22Rv1 (cell line): ENCODE measurements at regions not wholly inside any gene's neighbourhood (a gene's known extent, or its start where the extent isn't known, plus 50 kb on each side); places are given as distances from the start of the nearest gene placed in this dataset.

Source experiments
- ZFX ChIP-seq: fragments of 450-650 bp; IDR thresholded peaks from 2 replicates; pipeline ENCODE4 v1.6.1; 2017; ENCODE audit warnings: antibody characterized with exemption, borderline replicate concordance
- TF ChIP-seq, protein P1 (sequence below): fragments of 450-650 bp; IDR thresholded peaks from 2 replicates; pipeline ENCODE4 v1.5.1; 2017; ENCODE audit warnings: mild to moderate bottlenecking

DNA sequence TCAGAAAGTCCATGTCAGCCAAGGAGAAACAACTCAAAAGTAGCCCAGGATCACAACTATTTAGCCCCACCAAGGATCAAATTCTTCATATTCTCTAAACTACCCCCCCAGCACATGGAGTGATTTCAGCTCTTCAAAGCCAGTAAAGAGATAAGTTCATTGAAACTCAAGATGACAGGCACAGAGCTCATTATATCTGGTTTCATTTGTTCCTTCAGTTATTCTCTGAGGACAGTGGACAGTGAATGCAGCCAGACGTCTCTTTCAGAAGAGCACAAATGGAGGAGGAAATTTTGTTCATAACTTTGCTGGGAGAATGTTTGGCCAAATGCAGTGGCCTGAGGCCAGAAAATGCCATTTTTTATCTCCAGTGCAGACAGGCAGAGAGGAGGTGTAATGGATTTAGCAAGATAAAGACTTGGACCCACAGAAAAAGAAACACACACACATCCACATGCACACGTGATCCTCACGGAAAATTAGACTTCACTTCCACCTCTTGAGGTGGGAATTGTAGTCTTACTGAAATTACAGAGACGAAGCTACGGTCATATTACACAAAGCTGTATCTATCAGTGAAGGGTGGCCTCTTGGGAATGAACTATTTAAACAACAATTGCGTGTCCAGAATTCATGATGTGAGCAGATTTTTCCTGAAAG, 64.6 kb downstream of the HES1 start:
- TF ChIP-seq, protein P1, sequence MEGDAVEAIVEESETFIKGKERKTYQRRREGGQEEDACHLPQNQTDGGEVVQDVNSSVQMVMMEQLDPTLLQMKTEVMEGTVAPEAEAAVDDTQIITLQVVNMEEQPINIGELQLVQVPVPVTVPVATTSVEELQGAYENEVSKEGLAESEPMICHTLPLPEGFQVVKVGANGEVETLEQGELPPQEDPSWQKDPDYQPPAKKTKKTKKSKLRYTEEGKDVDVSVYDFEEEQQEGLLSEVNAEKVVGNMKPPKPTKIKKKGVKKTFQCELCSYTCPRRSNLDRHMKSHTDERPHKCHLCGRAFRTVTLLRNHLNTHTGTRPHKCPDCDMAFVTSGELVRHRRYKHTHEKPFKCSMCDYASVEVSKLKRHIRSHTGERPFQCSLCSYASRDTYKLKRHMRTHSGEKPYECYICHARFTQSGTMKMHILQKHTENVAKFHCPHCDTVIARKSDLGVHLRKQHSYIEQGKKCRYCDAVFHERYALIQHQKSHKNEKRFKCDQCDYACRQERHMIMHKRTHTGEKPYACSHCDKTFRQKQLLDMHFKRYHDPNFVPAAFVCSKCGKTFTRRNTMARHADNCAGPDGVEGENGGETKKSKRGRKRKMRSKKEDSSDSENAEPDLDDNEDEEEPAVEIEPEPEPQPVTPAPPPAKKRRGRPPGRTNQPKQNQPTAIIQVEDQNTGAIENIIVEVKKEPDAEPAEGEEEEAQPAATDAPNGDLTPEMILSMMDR: no peak
- TF ChIP-seq ZFX: no peak
